ENCODE measurements at regions not wholly inside any gene's neighbourhood (a gene's known extent, or its start where the extent isn't known, plus 50 kb on each side); places are given as distances from the start of the nearest gene placed in this dataset.

GRCh38 chr1:93777255-93777654 lies 95.6 kb upstream of the BCAR3 start:
- no peaks in the 10 kb centered on the region for H3K27me3 Mint-ChIP-seq (ENCODE audit: low read depth)
- no peak for TF ChIP-seq CDX4 (CRISPR knock-in tag; IDR thresholded peaks at IDR 0.05; ENCODE audit: borderline replicate concordance)
- TF ChIP-seq ESRRA (CRISPR knock-in tag; IDR thresholded peaks at IDR 0.05; ENCODE audit: borderline replicate concordance): no peak
- TF ChIP-seq E2F4 (CRISPR knock-in tag; IDR thresholded peaks at IDR 0.05; ENCODE audit: borderline replicate concordance, low read depth): no peak
- no peak for TF ChIP-seq RORB (CRISPR knock-in tag; IDR thresholded peaks at IDR 0.05)
- no peak for TF ChIP-seq ZNF396 (CRISPR knock-in tag; IDR thresholded peaks at IDR 0.05; ENCODE audit: borderline replicate concordance)
- TF ChIP-seq USF1 (CRISPR knock-in tag; IDR thresholded peaks at IDR 0.05): no peak
- no peak for TF ChIP-seq EMX1 (CRISPR knock-in tag; IDR thresholded peaks at IDR 0.05)
- TF ChIP-seq E2F5 (CRISPR knock-in tag; IDR thresholded peaks at IDR 0.05): no peak
- TF ChIP-seq GTF2I (CRISPR knock-in tag; conservative IDR thresholded peaks at IDR 0.05): no peak
- no peak for TF ChIP-seq ETV6 (CRISPR knock-in tag; IDR thresholded peaks at IDR 0.05)
- no peak for TF ChIP-seq ZNF281 (CRISPR knock-in tag; IDR thresholded peaks at IDR 0.05)
- no peak for TF ChIP-seq ZNF671 (CRISPR knock-in tag; IDR thresholded peaks at IDR 0.05)
- no peak for TF ChIP-seq PRRX2 (CRISPR knock-in tag; IDR thresholded peaks at IDR 0.05)
- TF ChIP-seq GRHL2 (CRISPR knock-in tag; IDR thresholded peaks at IDR 0.05; ENCODE audit: insufficient replicate concordance, severe bottlenecking): no peak
- TF ChIP-seq HMGXB4 (CRISPR knock-in tag; IDR thresholded peaks at IDR 0.05): no peak
- peaks cover 6% of the 10 kb centered on the region for H3K9me3 Mint-ChIP-seq
- ChIA-PET POLR2A (no interaction called here), CTCF (no interaction called here)
- DNase-seq (ENCODE audit: low spot score) (no peak), ATAC-seq (no peak)
- H3K4me3 Mint-ChIP-seq: no peak overlapping the region
- H3K4me1 Mint-ChIP-seq: peaks cover 18% of the 10 kb centered on the region
- no peaks in the 10 kb centered on the region for H3K36me3 Mint-ChIP-seq
- H3K27ac Mint-ChIP-seq: no peak overlapping the region

- ATAC-seq: no peak
Measured at GRCh38 chr1:93776728-93777127, 95.1 kb upstream of the BCAR3 start.

More at GRCh38 chr1:93776728-93777127, 95.1 kb upstream of the BCAR3 start:
- H3K4me3 Mint-ChIP-seq: no peak overlapping the region
- CTCF ChIA-PET: interaction anchor here (0.5 kb wide), 1 partner anchor 9 kb away, joined by 3 read pairs; no protein-coding TSS in a partner anchor
- no peaks in the 10 kb centered on the region for H3K36me3 Mint-ChIP-seq
- no peaks in the 10 kb centered on the region for H3K27me3 Mint-ChIP-seq (ENCODE audit: low read depth)
- H3K27ac Mint-ChIP-seq: no peak overlapping the region
- DNase-seq (ENCODE audit: low spot score): no peak
- H3K9me3 Mint-ChIP-seq: peaks cover 6% of the 10 kb centered on the region
- peaks cover 18% of the 10 kb centered on the region for H3K4me1 Mint-ChIP-seq
- no peak for TF ChIP-seq NFE2L1 (CRISPR knock-in tag; IDR thresholded peaks at IDR 0.05)
- no peak for TF ChIP-seq MYBL2 (CRISPR knock-in tag; IDR thresholded peaks at IDR 0.05)
- TF ChIP-seq ELF4 (CRISPR knock-in tag; IDR thresholded peaks at IDR 0.05; ENCODE audit: low read depth): no peak
- TF ChIP-seq ZNF532 (CRISPR knock-in tag; IDR thresholded peaks at IDR 0.05; ENCODE audit: borderline replicate concordance): no peak
- no peak for TF ChIP-seq CTCF (IDR thresholded peaks at IDR 0.05)
- TF ChIP-seq IRF1 (CRISPR knock-in tag; IDR thresholded peaks at IDR 0.05): no peak
- POLR2A ChIA-PET: no interaction called here

Data from WTC11 (cell line).